ENCODE measurements at regions not wholly inside any gene's neighbourhood (a gene's known extent, or its start where the extent isn't known, plus 50 kb on each side); places are given as distances from the start of the nearest gene placed in this dataset.
"Not testable (repeated sequence)": the region's sequence is repeated elsewhere in the genome, so short reads cannot be mapped to it uniquely, and the experiment has no call there.

DNA sequence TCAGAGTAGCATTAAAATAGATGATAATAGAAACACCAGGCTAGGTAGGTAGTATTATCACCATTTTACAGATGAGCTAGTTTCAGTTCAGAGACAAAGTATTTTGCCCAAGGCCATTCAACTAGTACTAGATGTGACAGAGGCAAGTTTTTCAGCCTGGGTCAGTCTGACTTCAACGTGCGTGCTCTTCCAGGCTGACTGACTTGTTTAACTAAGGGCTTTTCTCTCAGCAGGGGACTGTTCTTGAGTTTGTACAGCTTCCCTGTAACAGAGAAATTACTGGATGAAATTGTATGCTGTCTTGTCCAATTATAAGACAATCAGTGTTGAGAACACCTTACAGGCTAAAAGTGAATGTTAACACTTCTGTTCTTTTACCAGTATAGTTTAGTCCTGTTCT, 333.5 kb upstream of the MAN1A1 start:
- DNase-seq, result no peak

DNA sequence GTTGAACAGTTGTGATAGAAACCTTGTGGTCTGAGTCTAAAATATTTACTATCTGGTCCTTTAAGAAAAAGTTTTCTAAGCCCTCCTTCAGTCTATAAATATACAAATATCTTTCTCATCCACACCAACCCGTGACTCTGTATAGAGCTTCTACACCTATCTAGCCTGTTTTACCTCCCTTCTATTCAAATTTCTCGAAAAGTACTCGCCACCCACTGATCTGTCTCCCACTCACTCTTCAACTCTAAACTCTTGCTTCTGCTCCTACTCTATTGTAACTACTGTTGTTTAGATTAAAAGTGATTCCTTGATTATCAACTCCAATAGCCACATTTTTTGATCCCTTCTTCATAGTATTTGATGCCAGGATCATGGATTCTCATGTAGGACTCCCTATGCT, 329.4 kb upstream of the MAN1A1 start:
- no peak for DNase-seq

DNA sequence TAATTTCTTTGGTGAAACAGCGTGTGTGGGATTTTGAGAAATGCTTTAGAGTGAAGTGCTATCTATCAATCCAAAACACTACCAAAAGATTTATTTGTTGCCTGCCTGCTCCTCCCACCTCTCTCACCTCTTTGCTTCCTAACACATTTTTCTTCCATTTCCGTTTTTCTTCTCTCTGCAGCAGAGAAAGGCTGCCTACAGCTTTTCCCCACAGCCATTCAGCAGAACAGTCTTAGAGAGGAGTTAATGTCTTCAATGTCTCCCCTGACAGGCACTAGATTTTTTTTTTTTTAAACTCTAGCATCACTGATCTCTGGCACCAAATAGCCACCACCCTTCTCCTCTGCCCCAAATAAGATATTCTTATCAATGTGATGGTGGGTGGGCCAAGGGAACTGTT, 327.8 kb upstream of the MAN1A1 start:
- no peak for DNase-seq

DNA sequence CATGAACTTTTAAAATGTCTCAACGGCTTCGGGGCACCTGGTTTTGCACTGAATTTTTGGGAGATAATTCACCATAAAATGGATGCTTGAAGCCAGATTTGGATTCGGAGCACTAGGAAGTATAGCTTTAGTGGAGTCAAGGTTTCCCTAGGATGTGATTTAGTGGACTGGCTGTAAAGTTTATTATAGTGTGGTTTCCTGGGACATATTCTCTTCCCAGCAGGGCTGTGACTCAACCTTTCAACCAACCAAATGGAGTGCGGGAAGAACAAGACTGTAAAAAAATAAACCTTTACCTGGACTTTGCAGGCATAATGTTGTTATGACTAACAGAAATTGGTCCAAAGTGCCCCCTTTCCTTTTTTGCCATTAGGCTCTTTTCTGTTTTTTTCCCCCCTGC, 327.4 kb upstream of the MAN1A1 start:
- no peak for DNase-seq

DNA sequence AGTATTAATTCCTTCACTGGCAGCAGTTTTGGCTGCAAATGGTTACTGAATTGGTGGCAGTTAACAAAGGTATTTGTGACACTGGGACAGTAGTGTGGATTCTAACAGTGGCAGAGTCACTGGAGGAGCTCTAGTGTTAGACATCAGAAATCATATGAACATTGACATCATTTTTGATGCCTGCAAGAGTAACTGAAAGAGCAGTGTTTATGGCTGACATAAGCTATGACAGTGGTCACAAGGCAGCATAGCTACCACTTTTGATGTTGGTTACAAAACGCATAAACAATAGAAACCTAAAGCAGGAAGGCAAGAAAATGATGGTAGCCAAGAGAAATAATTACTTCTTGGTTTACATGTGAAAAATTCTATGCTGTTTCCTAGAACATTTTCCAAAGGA, 326.7 kb upstream of the MAN1A1 start:
- no peak for DNase-seq

DNA sequence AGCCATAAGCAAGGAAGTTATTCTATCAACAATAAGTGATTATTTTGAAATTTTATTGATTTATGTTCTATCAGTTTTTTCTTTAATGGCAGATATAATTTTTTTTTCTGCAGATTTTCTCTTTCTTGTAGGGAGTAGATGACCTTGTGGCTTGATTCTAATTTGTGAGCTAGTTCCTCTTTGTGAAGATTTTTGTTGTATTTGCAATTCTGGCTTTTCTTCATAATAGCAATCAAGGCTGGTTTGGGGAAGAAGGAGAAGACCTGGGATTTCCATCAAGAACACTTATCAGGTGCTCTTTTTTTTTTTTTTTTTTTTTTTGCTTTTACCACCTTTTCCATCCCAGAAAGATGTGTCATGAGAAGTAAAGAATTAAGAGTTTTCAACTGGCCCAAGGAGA, 324.2 kb upstream of the MAN1A1 start:
- no peak for DNase-seq

DNA sequence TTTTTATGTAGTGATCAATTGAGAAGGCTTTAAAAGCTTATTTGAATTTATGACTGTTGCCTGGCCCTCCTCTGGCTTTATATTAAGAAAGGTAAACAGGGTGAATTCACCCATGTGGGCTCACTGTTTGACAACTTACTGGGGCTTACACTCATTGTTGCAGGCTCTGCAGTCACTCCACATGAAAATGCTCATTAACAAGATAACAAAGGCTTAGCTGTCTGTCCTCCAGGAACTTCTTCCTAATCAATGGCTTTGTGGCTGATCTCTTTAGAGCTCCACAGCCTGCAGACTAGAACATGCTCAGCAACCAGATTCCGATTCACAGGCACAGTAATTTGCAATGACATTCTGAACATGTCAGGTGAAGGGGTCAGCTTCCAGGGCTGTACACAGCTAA, 323.2 kb upstream of the MAN1A1 start:
- DNase-seq, result no peak

DNA sequence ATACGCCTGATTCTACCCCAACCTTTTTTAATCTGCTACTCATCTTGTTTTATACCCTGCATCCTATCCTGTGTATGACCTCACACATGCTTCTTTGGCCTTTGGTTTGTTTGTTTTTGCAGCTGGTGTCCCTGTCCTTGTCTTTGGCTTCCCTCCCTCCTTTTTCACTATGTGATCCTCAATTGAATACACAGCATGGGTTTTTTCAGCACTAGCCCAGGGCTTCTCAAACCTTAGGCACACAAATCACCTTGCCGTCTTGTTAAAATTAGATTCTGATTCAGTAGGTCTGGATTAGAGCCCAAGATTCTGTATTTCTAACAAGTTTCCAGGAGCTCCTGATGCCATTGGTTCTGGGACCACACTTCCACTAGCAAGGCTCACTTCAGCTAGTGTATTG, 321.5 kb upstream of the MAN1A1 start:
- DNase-seq, result peak; percentile 41

DNA sequence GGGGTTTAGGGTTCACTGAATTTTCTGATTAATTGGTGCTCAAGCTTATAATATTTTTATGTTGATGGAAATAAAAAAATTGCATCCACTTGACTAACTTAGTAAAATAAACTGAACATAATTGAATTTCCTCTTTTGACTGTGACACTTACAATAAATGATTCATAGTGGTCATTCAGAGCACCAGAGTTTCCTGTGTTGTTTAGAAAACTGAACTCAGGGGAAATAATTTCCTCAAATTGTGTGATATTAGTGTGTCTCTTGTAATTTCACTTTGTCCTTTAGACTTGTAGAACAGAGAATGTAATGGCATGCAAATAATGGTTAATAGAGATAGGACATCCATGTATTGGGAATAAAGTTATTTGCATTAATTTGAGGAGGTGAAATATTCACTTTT, 319.7 kb upstream of the MAN1A1 start:
- no peak for DNase-seq

DNA sequence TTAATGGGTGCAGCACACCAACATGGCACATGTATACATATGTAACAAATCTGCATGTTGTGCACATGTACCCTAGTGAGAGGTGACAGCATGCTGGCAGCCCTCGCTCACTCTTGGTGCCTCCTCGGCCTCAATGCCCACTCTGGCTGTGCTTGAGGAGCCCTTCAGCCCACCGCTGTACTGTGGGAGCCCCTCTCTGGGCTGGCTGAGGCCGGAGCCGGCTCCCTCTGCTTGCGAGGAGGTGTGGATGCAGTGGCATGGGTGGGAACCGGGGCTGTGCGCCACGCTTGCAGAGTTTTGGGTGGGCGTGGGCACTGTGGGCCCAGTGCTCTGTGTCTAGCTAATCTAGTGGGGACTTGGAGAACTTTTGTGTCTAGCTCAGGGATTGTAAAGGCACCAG, 315.9 kb upstream of the MAN1A1 start:
- not testable (repeated sequence) for DNase-seq

DNA sequence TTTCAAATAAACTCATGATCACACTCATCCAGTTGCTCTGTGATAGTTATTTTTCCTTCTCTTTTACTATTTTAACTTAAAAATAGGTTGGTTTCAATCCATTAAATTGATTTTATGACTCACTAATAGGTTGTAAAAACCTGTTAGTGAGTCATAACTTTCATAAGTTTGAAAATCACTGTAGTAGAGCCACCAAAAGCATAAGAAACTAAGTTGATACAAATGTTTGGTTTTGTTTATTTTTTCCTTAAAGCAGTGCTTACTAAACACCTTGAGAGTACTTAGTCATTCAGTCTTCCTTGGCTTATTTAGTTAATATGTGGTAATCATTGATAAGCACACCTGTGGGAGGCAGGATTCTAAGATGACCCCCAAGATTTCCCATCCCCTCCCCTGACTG, 312.1 kb upstream of the MAN1A1 start:
- DNase-seq, result no peak

DNA sequence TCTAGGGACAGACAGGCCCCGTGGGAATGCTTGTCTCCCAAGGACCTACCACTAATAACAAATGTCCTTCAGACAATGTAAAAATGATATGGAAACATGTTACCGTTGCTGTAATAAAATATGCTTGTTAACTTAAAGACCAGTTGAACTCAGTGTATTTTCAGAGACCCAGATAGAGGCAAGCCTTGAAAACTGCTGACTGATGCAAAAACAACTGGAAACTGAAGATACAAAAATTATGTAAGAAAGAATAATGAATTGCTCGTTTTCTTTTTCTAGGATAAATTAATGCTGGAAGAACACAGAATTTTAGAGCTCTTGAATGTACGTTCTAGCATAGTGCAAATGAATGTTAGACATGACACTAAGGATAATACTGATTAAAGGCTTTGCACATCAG, 311.5 kb upstream of the MAN1A1 start:
- DNase-seq, result no peak

DNA sequence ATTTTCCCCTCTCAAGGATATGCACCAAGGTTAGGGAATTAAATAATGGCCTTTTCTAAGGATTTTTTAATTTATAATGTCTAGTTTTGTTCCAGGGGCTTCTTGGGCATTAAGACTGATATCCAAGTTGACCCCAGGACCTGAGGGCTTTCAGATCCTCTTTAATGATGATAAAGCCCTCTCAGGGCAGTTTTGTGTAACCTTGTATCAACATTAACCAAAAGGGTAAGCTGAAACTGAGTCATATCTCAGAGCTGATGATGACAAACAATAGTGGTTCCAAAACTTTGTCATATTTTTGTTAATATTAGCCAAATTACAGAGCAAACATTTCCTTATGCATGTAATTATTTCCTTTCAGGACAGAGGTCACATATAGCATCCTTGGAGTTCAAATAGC, 309.4 kb upstream of the MAN1A1 start:
- no peak for DNase-seq

DNA sequence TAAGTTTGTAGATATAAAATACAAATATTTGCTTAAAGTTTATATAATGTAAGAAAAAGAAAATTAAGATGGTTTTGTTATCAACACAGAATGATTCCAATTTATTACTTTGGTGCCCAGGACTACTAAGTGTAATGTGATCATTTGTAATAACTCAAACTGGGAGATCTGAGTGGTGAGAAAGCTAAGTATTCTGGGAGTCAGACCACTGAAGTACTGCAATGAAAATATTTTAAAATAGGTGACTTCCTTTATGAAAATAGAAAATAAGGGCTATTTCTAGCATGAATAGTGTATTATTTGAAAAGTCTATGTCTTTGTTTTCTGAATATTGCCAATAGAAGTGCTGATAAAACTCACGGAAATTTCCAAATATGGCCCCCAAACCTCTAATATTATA, 305.6 kb upstream of the MAN1A1 start:
- DNase-seq, result no peak

DNA sequence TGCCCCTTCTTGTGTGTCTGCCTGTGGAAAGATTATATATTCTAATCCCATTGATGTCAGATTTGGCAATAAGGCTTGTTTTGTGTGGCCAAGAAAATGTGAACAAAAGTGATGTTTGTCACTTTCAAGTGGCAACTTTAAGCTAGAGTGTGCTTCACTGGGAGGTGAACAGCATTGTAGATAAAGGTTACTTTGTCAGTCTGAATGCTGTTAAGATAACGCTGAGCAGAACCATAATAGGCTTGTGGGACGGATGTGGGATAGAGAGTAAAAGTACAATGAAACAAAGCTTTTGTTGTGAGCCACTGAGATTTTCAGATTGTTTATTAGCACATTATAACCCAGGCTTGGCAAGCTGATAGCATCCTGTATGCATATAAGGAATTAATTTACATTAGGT, 303.8 kb upstream of the MAN1A1 start:
- no peak for DNase-seq

DNA sequence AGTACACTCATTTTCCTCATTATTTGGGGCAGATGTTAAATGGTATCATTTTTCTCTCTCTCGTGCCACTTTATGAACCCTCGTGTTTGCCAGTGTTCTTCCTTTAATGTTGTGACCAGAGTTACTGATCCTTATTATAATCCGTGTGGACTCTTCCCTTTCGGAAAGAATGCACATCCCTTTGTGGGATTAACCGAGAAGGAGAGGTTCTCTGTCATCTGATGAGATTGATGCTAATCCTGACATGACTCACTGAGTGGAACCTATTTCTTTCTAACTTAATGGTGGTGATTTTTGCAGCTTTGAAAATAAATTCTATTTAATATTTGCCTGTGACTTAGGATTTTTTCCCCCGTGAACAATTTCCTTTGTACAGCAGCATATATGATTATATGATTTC, 300.0 kb upstream of the MAN1A1 start:
- DNase-seq, result no peak

DNA sequence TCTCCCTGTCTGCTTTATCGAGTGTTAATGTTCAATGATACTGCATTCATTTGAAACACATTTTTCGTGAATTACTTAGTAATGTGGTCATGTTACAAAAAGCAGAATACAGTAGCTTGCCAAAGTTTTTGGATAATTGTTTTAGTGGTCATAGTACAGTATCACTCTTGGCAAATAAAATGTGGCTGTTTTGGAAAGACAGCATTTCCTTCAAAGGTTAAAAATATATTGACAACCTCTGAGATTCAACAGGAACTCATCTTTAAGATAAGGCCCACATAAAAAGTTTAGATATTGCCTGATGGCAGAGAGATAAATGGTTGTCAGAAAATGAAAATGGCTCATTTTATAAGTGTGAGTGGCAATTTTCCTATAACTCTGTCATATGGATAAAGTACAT, 297.7 kb upstream of the MAN1A1 start:
- DNase-seq, result no peak

DNA sequence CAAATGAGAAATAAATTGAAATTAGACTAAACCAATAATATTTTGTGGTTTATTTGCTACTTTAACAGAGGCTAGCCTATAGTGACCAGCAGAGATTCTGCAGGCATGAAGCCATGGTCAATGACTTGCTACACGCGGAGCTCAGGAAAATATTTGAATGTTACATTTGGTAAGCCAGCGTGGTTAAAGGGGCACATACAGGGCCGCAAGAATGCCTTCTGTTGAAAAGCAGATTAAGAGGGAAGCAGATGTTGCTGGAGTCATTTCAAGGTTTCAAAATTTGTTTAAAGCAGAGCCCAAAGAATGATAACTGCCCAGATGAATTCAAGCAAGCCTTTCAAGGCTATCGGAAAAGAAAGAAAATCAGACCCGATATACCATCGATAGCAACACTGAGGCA, 294.3 kb upstream of the MAN1A1 start:
- no peak for DNase-seq

DNA sequence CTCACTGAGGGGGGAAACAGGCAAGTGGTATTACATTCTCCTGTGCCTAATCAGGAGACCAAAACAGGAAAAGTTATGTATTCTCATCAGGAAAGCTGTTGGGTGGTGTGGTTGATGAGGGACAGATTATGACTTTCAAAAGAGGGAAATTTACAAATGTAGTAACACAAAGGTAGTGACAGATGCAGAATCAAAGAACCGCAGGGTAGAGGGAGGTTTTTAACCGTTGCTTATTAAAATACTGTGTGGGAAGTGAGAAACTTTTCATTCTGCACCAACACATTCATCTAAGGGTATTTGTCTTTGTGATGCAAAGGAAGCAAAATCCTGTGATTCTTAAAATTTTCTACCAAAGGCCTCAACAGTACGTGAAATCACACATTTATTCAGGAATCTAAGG, 288.2 kb upstream of the MAN1A1 start:
- no peak for DNase-seq

DNA sequence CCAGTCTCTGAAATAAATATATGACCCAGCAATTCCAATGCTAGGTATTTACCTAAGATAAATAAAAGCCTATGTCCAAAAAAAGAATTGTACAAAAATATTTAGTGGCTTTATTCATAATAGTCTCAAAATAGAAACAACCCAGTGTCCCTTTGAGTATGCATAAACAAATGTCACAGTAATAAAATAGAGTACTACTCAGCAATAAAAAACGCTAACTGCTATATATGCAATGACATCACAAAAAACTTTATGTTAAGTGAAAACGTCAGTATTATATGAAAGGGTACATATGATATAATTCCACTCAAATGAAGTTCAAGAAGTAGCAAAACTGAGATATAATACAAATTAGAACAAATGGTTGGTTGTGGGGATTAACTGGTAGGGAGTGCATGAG, 286.5 kb upstream of the MAN1A1 start:
- DNase-seq, result no peak

DNA sequence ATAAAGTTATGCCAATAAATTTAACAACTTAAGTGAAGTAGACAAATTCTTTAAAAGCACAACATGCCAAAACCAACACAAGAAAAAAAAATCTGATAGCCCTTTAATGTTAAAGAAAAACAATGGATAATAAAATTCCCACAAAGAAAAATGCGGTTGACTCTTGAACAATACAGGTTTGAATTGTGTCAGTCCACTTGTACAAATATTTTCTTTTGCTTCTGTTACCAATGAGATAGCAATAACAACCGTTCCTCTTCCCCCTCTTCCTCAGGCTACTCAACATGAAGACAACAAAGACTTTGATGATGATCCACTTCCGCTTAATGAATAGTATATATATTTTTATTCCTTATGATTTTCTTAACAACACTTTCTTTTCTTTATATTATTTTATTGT, 283.9 kb upstream of the MAN1A1 start:
- no peak for DNase-seq

DNA sequence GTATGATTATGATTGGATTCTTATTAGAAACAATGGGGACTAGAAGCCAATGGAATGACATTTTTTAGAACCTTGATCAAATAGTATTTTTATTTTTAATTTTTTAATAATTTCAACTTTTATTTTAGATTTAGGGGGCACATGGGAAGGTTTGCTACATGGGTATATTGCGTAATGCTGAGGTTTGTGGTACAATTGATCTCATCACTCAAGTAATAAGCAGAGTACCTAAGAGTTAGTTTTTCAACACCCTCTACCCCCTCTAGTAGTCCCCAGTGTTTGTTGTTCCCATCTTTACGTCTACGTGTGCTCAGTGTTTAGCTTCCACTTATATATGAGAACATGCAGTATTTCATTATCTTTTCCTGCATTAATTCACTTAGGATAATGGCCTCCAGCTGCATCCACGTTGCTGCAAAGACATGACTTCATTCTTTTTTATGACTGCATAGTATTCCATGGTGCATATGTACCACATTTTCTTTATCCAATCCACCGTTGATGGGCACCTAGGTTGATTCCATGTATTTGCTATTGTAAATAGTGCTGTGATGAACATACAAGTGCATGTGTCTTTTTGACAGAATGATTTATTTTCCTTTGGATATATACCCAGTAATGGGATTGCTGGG, 281.1 kb upstream of the MAN1A1 start:
- DNase-seq, result no peak

DNA sequence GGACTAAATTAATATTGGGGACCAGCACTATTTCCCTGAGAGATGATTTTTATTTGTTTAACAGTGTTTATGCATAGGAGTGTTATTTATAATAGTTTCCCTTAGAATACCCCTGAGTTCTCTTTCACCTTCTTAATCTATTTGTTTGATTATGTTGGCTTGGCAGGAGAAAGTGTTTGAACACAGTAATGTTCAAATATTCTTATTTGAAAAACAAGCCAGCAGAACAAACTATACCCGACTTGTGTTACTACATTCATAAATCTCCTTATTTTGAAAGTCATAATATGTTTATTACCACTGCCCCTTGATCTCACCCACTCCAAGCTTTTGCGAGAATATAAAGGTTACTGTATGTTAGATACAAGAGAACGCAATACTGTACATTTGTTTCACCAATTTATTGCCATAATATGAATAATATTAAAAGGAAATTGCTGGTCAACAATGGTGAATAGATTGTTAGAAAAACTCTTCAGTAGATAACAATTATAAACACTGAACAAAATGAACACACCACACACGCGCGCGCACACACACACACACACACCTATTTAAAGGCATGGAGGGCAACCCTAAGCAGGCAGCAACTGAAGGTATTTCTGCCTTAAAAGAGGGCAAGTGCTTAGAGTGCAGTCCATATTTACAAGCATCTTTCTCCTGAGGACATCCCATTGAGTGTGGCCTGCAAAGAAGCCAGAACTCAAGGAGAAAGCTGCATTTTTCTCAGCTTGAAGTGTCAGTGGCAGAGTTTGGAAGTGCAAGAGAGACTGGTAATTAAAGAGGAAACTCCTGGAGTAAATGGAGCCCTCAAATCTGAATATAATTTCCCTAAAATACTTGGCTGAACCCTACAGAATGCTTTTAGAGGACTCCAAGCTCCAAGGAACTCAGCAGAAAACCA, 279.4 kb upstream of the MAN1A1 start:
- DNase-seq, result no peak

DNA sequence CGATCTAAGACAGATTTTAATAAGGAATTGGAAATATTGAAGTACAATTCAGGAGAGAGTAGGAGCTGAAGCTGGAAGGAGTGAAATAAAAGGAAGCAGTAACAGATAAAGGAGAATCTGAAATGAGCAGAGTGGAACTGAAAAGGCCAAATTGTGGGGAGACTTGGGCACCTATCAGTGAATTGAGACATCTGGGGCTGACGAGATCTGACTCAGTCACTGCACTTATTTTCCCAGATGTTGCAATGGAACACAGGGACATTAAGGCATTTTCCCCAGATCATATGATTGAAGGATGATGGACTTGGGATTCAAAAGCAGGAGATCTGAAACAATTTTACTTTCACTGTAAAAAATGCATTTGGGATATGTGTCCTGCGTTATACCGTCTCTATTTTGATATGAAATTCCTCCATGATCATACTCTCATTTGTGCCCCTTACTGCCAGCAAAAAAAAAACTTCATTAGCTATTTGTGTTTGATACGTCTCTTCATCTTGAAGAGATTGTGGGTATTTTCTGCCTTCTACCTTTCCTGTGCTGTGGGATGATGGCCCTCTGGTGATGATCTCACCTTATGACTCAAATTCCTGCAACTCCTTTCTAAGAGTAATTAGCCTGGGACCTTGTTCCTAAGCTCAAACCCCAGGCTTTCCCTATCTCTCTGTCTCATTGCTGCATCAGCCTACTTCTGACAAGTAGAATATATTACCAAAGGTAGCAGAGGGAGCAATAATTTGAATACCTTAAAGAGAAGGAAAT, 278.5 kb upstream of the MAN1A1 start:
- no peak for DNase-seq

Data from SHP77 treated with DMSO at 0.1 percent for 48 hours (cell line).